Calu3 (cell line): ENCODE measurements at regions not wholly inside any gene's neighbourhood (a gene's known extent, or its start where the extent isn't known, plus 50 kb on each side); places are given as distances from the start of the nearest gene placed in this dataset.

ENCODE experiments used
- BruUV-seq: library from RNA; stranded (reverse); fragments of 400-500 nt; replicated peaks from 2 replicates; lab custom pipeline; 2021; lab: Mats Ljungman, UMichigan
- CTCF ChIA-PET: fragments of 300-600 bp; sonication (Branson Sonifier 250); formaldehyde crosslinking; loops from one replicate; lab custom pipeline; 2022; ENCODE audit warnings: antibody characterized with exemption; lab: Charles Lee
- DNase-seq: peaks from one replicate; pipeline ENCODE4 v3.0.0; 2022
- H3K27ac Mint-ChIP-seq: one replicate; pipeline ENCODE4 v1.8.0; 2022; ENCODE audit warnings: mixed read lengths; ENCODE audit not compliant: unreplicated experiment
- H3K27me3 Mint-ChIP-seq: one replicate; pipeline ENCODE4 v1.8.0; 2022; ENCODE audit warnings: mixed read lengths; ENCODE audit not compliant: unreplicated experiment
- H3K36me3 Mint-ChIP-seq: one replicate; pipeline ENCODE4 v1.8.0; 2022; ENCODE audit warnings: mild to moderate bottlenecking, moderate library complexity, mixed read lengths; ENCODE audit not compliant: insufficient read depth, unreplicated experiment
- H3K4me1 Mint-ChIP-seq: one replicate; pipeline ENCODE4 v1.8.0; 2022; ENCODE audit warnings: mild to moderate bottlenecking, low read depth, mixed read lengths; ENCODE audit not compliant: unreplicated experiment
- H3K4me3 Mint-ChIP-seq: one replicate; pipeline ENCODE4 v1.8.0; 2022; ENCODE audit warnings: mild to moderate bottlenecking, low read depth, moderate library complexity, mixed read lengths; ENCODE audit not compliant: unreplicated experiment
- H3K9me3 Mint-ChIP-seq: one replicate; pipeline ENCODE4 v1.8.0; 2022; ENCODE audit warnings: low read depth, mixed read lengths; ENCODE audit not compliant: unreplicated experiment
- CTCF ChIP-seq: fragments of 200-600 bp; IDR thresholded peaks from one replicate; pipeline ENCODE4 v1.8.0; 2022; ENCODE audit warnings: antibody characterized with exemption; ENCODE audit not compliant: unreplicated experiment
- intact Hi-C: fragments of 100-400 bp; cut with micrococcal nuclease; formaldehyde crosslinking; loops from one replicate; pipeline ENCODE4 v1.10.0; 2022; ENCODE audit not compliant: unreplicated experiment

GRCh38 chr5:56313596-56313995 lies 80.5 kb upstream of the ANKRD55 start:
- Mint-ChIP-seq H3K36me3 (no peaks in the 10 kb centered on the region), H3K4me1 (peaks cover 61% of the 10 kb centered on the region), H3K27me3 (no peaks in the 10 kb centered on the region), H3K27ac (no peak overlapping the region), H3K4me3 (no peak overlapping the region), H3K9me3 (peaks cover 3% of the 10 kb centered on the region)
- CTCF ChIA-PET = interaction anchor here (0.6 kb wide), 1 partner anchor 833 kb away, joined by 5 read pairs; no protein-coding TSS in a partner anchor
- BruUV-seq = no TSS peak
- no peak for DNase-seq
- no peak for TF ChIP-seq CTCF
- intact Hi-C loops = no loop called here

GRCh38 chr5:56313004-56313531 lies 79.9 kb upstream of the ANKRD55 start:
- Mint-ChIP-seq H3K27me3 (no peaks in the 10 kb centered on the region), H3K4me1 (peaks cover 61% of the 10 kb centered on the region), H3K27ac (no peak overlapping the region), H3K4me3 (no peak overlapping the region), H3K36me3 (no peaks in the 10 kb centered on the region), H3K9me3 (peaks cover 3% of the 10 kb centered on the region)
- CTCF ChIA-PET = interaction anchor here (0.5 kb wide), 1 partner anchor 937 kb away, joined by 3 read pairs; no protein-coding TSS in a partner anchor
- TF ChIP-seq CTCF = no peak
- BruUV-seq = no TSS peak
- no peak for DNase-seq
- intact Hi-C loops = no loop called here

GRCh38 chr5:56311306-56311905 lies 78.3 kb upstream of the ANKRD55 start:
- intact Hi-C loops = no loop called here
- H3K27ac Mint-ChIP-seq = peak overlapping the region; percentile 12
- CTCF ChIA-PET = interaction anchor here (0.6 to 1.6 kb wide), 2 partner anchors 12 to 45 kb away, joined by 3 to 5 read pairs; no protein-coding TSS in a partner anchor
- no peaks in the 10 kb centered on the region for H3K36me3 Mint-ChIP-seq
- H3K9me3 Mint-ChIP-seq = peaks cover 3% of the 10 kb centered on the region
- no peak for DNase-seq
- TF ChIP-seq CTCF = no peak
- peak overlapping the region; percentile 37 for H3K4me3 Mint-ChIP-seq
- BruUV-seq = no TSS peak
- peaks cover 63% of the 10 kb centered on the region for H3K4me1 Mint-ChIP-seq
- H3K27me3 Mint-ChIP-seq = no peaks in the 10 kb centered on the region

GRCh38 chr5:56310711-56311204 lies 77.6 kb upstream of the ANKRD55 start:
- H3K4me3 Mint-ChIP-seq = peak overlapping the region; percentile 37
- peaks cover 6% of the 10 kb centered on the region for H3K9me3 Mint-ChIP-seq
- no peaks in the 10 kb centered on the region for H3K27me3 Mint-ChIP-seq
- no peak for TF ChIP-seq CTCF
- BruUV-seq = no TSS peak
- no peaks in the 10 kb centered on the region for H3K36me3 Mint-ChIP-seq
- peak overlapping the region; percentile 12 for H3K27ac Mint-ChIP-seq
- CTCF ChIA-PET = interaction anchor here (1.6 kb wide), 1 partner anchor 13 kb away, joined by 5 read pairs; no protein-coding TSS in a partner anchor
- intact Hi-C loops = no loop called here
- peaks cover 68% of the 10 kb centered on the region for H3K4me1 Mint-ChIP-seq
- DNase-seq = no peak
